ENCODE measurements at regions not wholly inside any gene's neighbourhood (a gene's known extent, or its start where the extent isn't known, plus 50 kb on each side); places are given as distances from the start of the nearest gene placed in this dataset.

DNA sequence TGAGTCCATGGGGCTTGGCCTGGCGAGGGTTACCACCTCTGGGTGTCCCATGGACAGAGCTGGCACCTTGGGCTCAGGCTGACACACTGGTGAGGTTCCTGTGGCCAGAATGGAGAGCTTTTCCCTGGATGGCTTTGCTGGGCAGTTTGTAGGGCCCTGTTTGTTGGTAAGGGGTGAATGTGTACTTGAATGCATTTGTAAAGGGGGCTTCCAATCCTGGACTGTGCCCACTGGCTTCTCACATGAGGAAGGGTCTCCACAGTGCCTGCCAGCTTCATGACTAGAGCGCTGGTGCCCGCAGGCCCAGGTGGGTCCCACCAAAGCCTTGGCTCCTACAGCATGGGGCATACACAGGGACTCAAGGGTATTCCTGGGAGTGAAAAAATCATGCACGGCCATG is 103.5 kb upstream of the SIX2 start:
- TF ChIP-seq, protein P1, sequence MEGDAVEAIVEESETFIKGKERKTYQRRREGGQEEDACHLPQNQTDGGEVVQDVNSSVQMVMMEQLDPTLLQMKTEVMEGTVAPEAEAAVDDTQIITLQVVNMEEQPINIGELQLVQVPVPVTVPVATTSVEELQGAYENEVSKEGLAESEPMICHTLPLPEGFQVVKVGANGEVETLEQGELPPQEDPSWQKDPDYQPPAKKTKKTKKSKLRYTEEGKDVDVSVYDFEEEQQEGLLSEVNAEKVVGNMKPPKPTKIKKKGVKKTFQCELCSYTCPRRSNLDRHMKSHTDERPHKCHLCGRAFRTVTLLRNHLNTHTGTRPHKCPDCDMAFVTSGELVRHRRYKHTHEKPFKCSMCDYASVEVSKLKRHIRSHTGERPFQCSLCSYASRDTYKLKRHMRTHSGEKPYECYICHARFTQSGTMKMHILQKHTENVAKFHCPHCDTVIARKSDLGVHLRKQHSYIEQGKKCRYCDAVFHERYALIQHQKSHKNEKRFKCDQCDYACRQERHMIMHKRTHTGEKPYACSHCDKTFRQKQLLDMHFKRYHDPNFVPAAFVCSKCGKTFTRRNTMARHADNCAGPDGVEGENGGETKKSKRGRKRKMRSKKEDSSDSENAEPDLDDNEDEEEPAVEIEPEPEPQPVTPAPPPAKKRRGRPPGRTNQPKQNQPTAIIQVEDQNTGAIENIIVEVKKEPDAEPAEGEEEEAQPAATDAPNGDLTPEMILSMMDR (IDR thresholded peaks at IDR 0.05): no peak
- TF ChIP-seq POLR2A (IDR thresholded peaks at IDR 0.05): no peak
